ENCODE measurements at regions not wholly inside any gene's neighbourhood (a gene's known extent, or its start where the extent isn't known, plus 50 kb on each side); places are given as distances from the start of the nearest gene placed in this dataset.

GRCh38 chr2:41727152-41727551, 320.7 kb upstream of the PKDCC start:
- H3K27ac ChIP-seq = peak overlapping the region; percentile 71
- DNase-seq = no peak

GRCh38 chr2:41727711-41728110, 320.1 kb upstream of the PKDCC start:
- Histone ChIP-seq H3K27ac (peak overlapping the region; percentile 71), H3K36me3 (no peaks in the 10 kb centered on the region), H3K9me3 (replicated peaks) (no peaks in the 10 kb centered on the region; the same call in 1 of the 2 replicates), H3K4me1 (peaks cover 53% of the 10 kb centered on the region), H3K4me3 (no peak overlapping the region), H3K27me3 (no peaks in the 10 kb centered on the region)
- peak; percentile 53 to 91 for DNase-seq

More at GRCh38 chr2:41727152-41727551, 320.7 kb upstream of the PKDCC start:
- H3K9me3 ChIP-seq (replicated peaks) = no peaks in the 10 kb centered on the region; the same call in 1 of the 2 replicates
- peaks cover 58% of the 10 kb centered on the region for H3K4me1 ChIP-seq
- no peak overlapping the region for H3K4me3 ChIP-seq
- no peaks in the 10 kb centered on the region for H3K27me3 ChIP-seq
- H3K36me3 ChIP-seq = no peaks in the 10 kb centered on the region

GRCh38 chr2:41728788-41729338, 319.0 kb upstream of the PKDCC start:
- H3K9me3 ChIP-seq (replicated peaks) = no peaks in the 10 kb centered on the region; the same call in 1 of the 2 replicates
- DNase-seq = peak in 1 of 2 experiments; percentile 40
- H3K4me3 ChIP-seq = no peak overlapping the region
- peaks cover 41% of the 10 kb centered on the region for H3K4me1 ChIP-seq
- H3K36me3 ChIP-seq = no peaks in the 10 kb centered on the region
- no peak overlapping the region; the same call in 1 of the 2 replicates for H3K27ac ChIP-seq
- no peaks in the 10 kb centered on the region for H3K27me3 ChIP-seq

GRCh38 chr2:41729800-41730364, 317.9 kb upstream of the PKDCC start:
- DNase-seq = no peak
- Histone ChIP-seq H3K9me3 (replicated peaks) (no peaks in the 10 kb centered on the region; the same call in 1 of the 2 replicates), H3K4me3 (no peak overlapping the region), H3K36me3 (no peaks in the 10 kb centered on the region), H3K27me3 (no peaks in the 10 kb centered on the region), H3K27ac (no peak overlapping the region), H3K4me1 (peaks cover 36% of the 10 kb centered on the region)

- H3K4me3 ChIP-seq = no peak overlapping the region
- peak; percentile 47 to 77 for DNase-seq
- no peaks in the 10 kb centered on the region for H3K36me3 ChIP-seq
- no peaks in the 10 kb centered on the region for H3K9me3 ChIP-seq (replicated peaks)
- no peaks in the 10 kb centered on the region for H3K27me3 ChIP-seq
- H3K27ac ChIP-seq = peak overlapping the region; percentile 89
- peaks cover 34% of the 10 kb centered on the region for H3K4me1 ChIP-seq
Observed at GRCh38 chr2:41735006-41735405, 312.8 kb upstream of the PKDCC start.

- Histone ChIP-seq H3K4me1 (peaks cover 34% of the 10 kb centered on the region), H3K36me3 (no peaks in the 10 kb centered on the region), H3K4me3 (no peak overlapping the region), H3K27ac (peak overlapping the region; percentile 89), H3K27me3 (no peaks in the 10 kb centered on the region), H3K9me3 (replicated peaks) (no peaks in the 10 kb centered on the region)
- peak in 1 of 2 experiments; percentile 42 for DNase-seq
Observed at GRCh38 chr2:41735476-41735875, 312.3 kb upstream of the PKDCC start.

- peak overlapping the region; percentile 4; the same call in 1 of the 2 replicates for H3K4me3 ChIP-seq
- peaks cover 34% of the 10 kb centered on the region for H3K4me1 ChIP-seq
- DNase-seq = peak; percentile 91 to 98
- no peaks in the 10 kb centered on the region for H3K9me3 ChIP-seq (replicated peaks)
- no peaks in the 10 kb centered on the region for H3K36me3 ChIP-seq
- no peaks in the 10 kb centered on the region for H3K27me3 ChIP-seq
- H3K27ac ChIP-seq = peak overlapping the region; percentile 89
Observed at GRCh38 chr2:41736105-41736567, 311.7 kb upstream of the PKDCC start.

GRCh38 chr2:41736586-41736985, 311.2 kb upstream of the PKDCC start:
- H3K4me1 ChIP-seq = peaks cover 34% of the 10 kb centered on the region
- H3K27me3 ChIP-seq = no peaks in the 10 kb centered on the region
- DNase-seq = no peak
- H3K27ac ChIP-seq = peak overlapping the region; percentile 89
- H3K36me3 ChIP-seq = no peaks in the 10 kb centered on the region
- no peaks in the 10 kb centered on the region for H3K9me3 ChIP-seq (replicated peaks)
- H3K4me3 ChIP-seq = no peak overlapping the region

GRCh38 chr2:41737888-41738287, 309.9 kb upstream of the PKDCC start:
- Histone ChIP-seq H3K4me3 (no peak overlapping the region), H3K27ac (no peak overlapping the region), H3K4me1 (peaks cover 34% of the 10 kb centered on the region), H3K9me3 (replicated peaks) (no peaks in the 10 kb centered on the region), H3K27me3 (no peaks in the 10 kb centered on the region), H3K36me3 (no peaks in the 10 kb centered on the region)
- peak in 1 of 2 experiments; percentile 20 for DNase-seq

GRCh38 chr2:41741951-41742595, 305.7 kb upstream of the PKDCC start:
- no peaks in the 10 kb centered on the region for H3K36me3 ChIP-seq
- H3K4me3 ChIP-seq = no peak overlapping the region
- no peaks in the 10 kb centered on the region for H3K27me3 ChIP-seq
- H3K9me3 ChIP-seq (replicated peaks) = 0 out of 2 replicates have a peak, but pooled peaks cover 4% of the 10 kb centered on the region
- H3K4me1 ChIP-seq = peaks cover 9% of the 10 kb centered on the region
- DNase-seq = no peak
- H3K27ac ChIP-seq = no peak overlapping the region

- Histone ChIP-seq H3K27ac (no peak overlapping the region), H3K4me1 (no peaks in the 10 kb centered on the region), H3K4me3 (no peak overlapping the region), H3K36me3 (no peaks in the 10 kb centered on the region), H3K9me3 (replicated peaks) (0 out of 2 replicates have a peak, but pooled peaks cover 4% of the 10 kb centered on the region), H3K27me3 (no peaks in the 10 kb centered on the region)
- no peak for DNase-seq
Observed at GRCh38 chr2:41743324-41743723, 304.5 kb upstream of the PKDCC start.

- H3K27me3 ChIP-seq = no peaks in the 10 kb centered on the region
- H3K4me3 ChIP-seq = no peak overlapping the region
- no peaks in the 10 kb centered on the region for H3K36me3 ChIP-seq
- H3K4me1 ChIP-seq = peaks cover 3% of the 10 kb centered on the region; the same call in 1 of the 2 replicates
- H3K9me3 ChIP-seq (replicated peaks) = peaks cover 6% of the 10 kb centered on the region; the same call in 1 of the 2 replicates
- H3K27ac ChIP-seq = no peak overlapping the region
- DNase-seq = no peak
Observed at GRCh38 chr2:41750829-41751228, 297.0 kb upstream of the PKDCC start.

- DNase-seq = no peak
- no peak overlapping the region for H3K27ac ChIP-seq
Observed at GRCh38 chr2:41759880-41760279, 287.9 kb upstream of the PKDCC start.

GRCh38 chr2:41763141-41763540, 284.7 kb upstream of the PKDCC start:
- Histone ChIP-seq H3K27ac (no peak overlapping the region), H3K4me3 (no peak overlapping the region), H3K9me3 (replicated peaks) (no peaks in the 10 kb centered on the region), H3K27me3 (no peaks in the 10 kb centered on the region), H3K4me1 (no peaks in the 10 kb centered on the region), H3K36me3 (no peaks in the 10 kb centered on the region)
- no peak for DNase-seq

More at GRCh38 chr2:41759880-41760279, 287.9 kb upstream of the PKDCC start:
- H3K27me3 ChIP-seq = no peaks in the 10 kb centered on the region
- H3K4me3 ChIP-seq = no peak overlapping the region
- H3K36me3 ChIP-seq = no peaks in the 10 kb centered on the region
- H3K9me3 ChIP-seq (replicated peaks) = no peaks in the 10 kb centered on the region
- no peaks in the 10 kb centered on the region for H3K4me1 ChIP-seq

- Histone ChIP-seq H3K9me3 (replicated peaks) (no peaks in the 10 kb centered on the region), H3K27ac (no peak overlapping the region), H3K27me3 (no peaks in the 10 kb centered on the region), H3K4me1 (no peaks in the 10 kb centered on the region), H3K36me3 (no peaks in the 10 kb centered on the region), H3K4me3 (no peak overlapping the region)
- DNase-seq = no peak
Observed at GRCh38 chr2:41764131-41764530, 283.7 kb upstream of the PKDCC start.
